Neuronal stem cell (in vitro differentiated cells): ENCODE measurements at regions not wholly inside any gene's neighbourhood (a gene's known extent, or its start where the extent isn't known, plus 50 kb on each side); places are given as distances from the start of the nearest gene placed in this dataset.
"Not testable (repeated sequence)": the region's sequence is repeated elsewhere in the genome, so short reads cannot be mapped to it uniquely, and the experiment has no call there.

Experiments
- DNase-seq: peaks from one replicate; pipeline ENCODE4 v3.0.0-alpha.2; 2013; ENCODE audit warnings: low spot score
- H2AFZ ChIP-seq: one replicate; pipeline ENCODE4 v1.6.1; 2013; ENCODE audit warnings: mild to moderate bottlenecking, low read length, inconsistent platforms
- H2AK5ac ChIP-seq: 2 replicates; pipeline ENCODE4 v1.6.1; 2013; ENCODE audit warnings: low read depth, mild to moderate bottlenecking, inconsistent platforms, low read length, moderate library complexity, mixed read lengths
- H2BK120ac ChIP-seq: 2 replicates; pipeline ENCODE4 v1.6.1; 2013; ENCODE audit warnings: low read depth, mild to moderate bottlenecking, inconsistent platforms, low read length, moderate library complexity, mixed read lengths
- H2BK12ac ChIP-seq: one replicate; pipeline ENCODE4 v1.6.1; 2013; ENCODE audit warnings: low read length, inconsistent platforms
- H2BK15ac ChIP-seq: 2 replicates; pipeline ENCODE4 v1.6.1; 2013; ENCODE audit warnings: mild to moderate bottlenecking, low read length, inconsistent platforms, mixed read lengths
- H2BK5ac ChIP-seq: one replicate; pipeline ENCODE4 v1.6.1; 2013; ENCODE audit warnings: inconsistent platforms, mild to moderate bottlenecking, low read length, moderate library complexity
- H3K14ac ChIP-seq: one replicate; pipeline ENCODE4 v1.6.1; 2013; ENCODE audit warnings: low read length, inconsistent platforms
- H3K18ac ChIP-seq: 2 replicates; pipeline ENCODE4 v1.6.1; 2013; ENCODE audit warnings: low read length, inconsistent platforms
- H3K23ac ChIP-seq: 2 replicates; pipeline ENCODE4 v1.6.1; 2013; ENCODE audit warnings: low read depth, mild to moderate bottlenecking, mixed read lengths, low read length, inconsistent platforms; ENCODE audit not compliant: poor library complexity
- H3K27ac ChIP-seq: replicated peaks from 3 replicates; pipeline ENCODE4 v1.5.1; 2013; ENCODE audit warnings: low read length, inconsistent platforms
- H3K27me3 ChIP-seq, 3 experiments: 2 replicates each; pipeline ENCODE4 v1.6.1; 2013; ENCODE audit warnings: low read length in 3 of 3, mild to moderate bottlenecking in 2 of 3, inconsistent platforms in 1 of 3, low read depth in 1 of 3, mixed read lengths in 1 of 3, moderate library complexity in 1 of 3; ENCODE audit not compliant: control insufficient read depth in 3 of 3, insufficient read depth in 3 of 3
- H3K36me3 ChIP-seq, 2 donors: replicated peaks in 1 of 2; 2 replicates each; pipeline ENCODE4 v1.6.1; 2013; ENCODE audit warnings: low read length in 2 of 2; ENCODE audit not compliant: control insufficient read depth in 2 of 2, insufficient read depth in 2 of 2
- H3K4ac ChIP-seq: 2 replicates; pipeline ENCODE4 v1.6.1; 2013; ENCODE audit warnings: inconsistent platforms, mild to moderate bottlenecking, low read length, moderate library complexity
- H3K4me1 ChIP-seq, 2 donors: 1 replicate in 1 of 2; 2 replicates in 1 of 2; pipeline ENCODE4 v1.6.1; 2013; ENCODE audit warnings: low read length in 2 of 2, low read depth in 1 of 2; ENCODE audit not compliant: control insufficient read depth in 2 of 2, insufficient read depth in 1 of 2
- H3K4me2 ChIP-seq: one replicate; pipeline ENCODE4 v1.6.1; 2013; ENCODE audit warnings: mild to moderate bottlenecking, low read length, inconsistent platforms; ENCODE audit not compliant: insufficient read depth, poor library complexity, severe bottlenecking
- H3K4me3 ChIP-seq, 2 donors: 2 replicates each; pipeline ENCODE4 v1.5.1; 2013; ENCODE audit warnings: low read length in 2 of 2, mild to moderate bottlenecking in 2 of 2, inconsistent platforms in 1 of 2, moderate library complexity in 1 of 2
- H3K79me1 ChIP-seq: one replicate; pipeline ENCODE4 v1.6.1; 2013; ENCODE audit warnings: low read depth, mild to moderate bottlenecking, inconsistent platforms, low read length, moderate library complexity
- H3K9ac ChIP-seq: one replicate; pipeline ENCODE4 v1.6.1; 2013; ENCODE audit warnings: mild to moderate bottlenecking, low read depth, low read length, inconsistent platforms; ENCODE audit not compliant: poor library complexity
- H3K9me3 ChIP-seq, 2 donors: replicated peaks in 1 of 2; 2 replicates each; pipeline versions ENCODE3 to v1.6.1; 2013; ENCODE audit warnings: low read length in 2 of 2, mild to moderate bottlenecking in 2 of 2, inconsistent platforms in 1 of 2, low read depth in 1 of 2, mixed read lengths in 1 of 2, moderate library complexity in 1 of 2; ENCODE audit not compliant: control insufficient read depth in 2 of 2, insufficient read depth in 1 of 2
- H4K8ac ChIP-seq: one replicate; pipeline ENCODE4 v1.6.1; 2013; ENCODE audit warnings: low read depth, mild to moderate bottlenecking, inconsistent platforms, low read length, moderate library complexity
- H4K91ac ChIP-seq: one replicate; pipeline ENCODE4 v1.6.1; 2013; ENCODE audit warnings: low read length, low read depth, mild to moderate bottlenecking, inconsistent platforms; ENCODE audit not compliant: poor library complexity
- WGBS, 2 donors: extraction: QIAGEN DNeasy Blood & Tissue Kit; methylation state at CpG; one replicate each; pipeline ENCODE4 v1.1.7; 2013; ENCODE audit warnings: missing lambda C conversion rate in 2 of 2, mixed read lengths in 1 of 2; ENCODE audit not compliant: insufficient read length in 2 of 2, insufficient replicate concordance in 1 of 2; ENCODE audit errors: extremely low coverage in 2 of 2; 5-methylcytosine and 5-hydroxymethylcytosine counted together

GRCh38 chr5:34217386-34217785 is 174.4 kb upstream of the C1QTNF3 start:
- H3K23ac ChIP-seq, DNase-seq, H3K79me1 ChIP-seq, H4K91ac ChIP-seq, H3K18ac ChIP-seq, H2BK12ac ChIP-seq, H3K4me3 ChIP-seq, H3K9me3 ChIP-seq, H3K27me3 ChIP-seq, H3K4me2 ChIP-seq, H3K4ac ChIP-seq, H4K8ac ChIP-seq, H2AK5ac ChIP-seq, H2BK120ac ChIP-seq, H2BK15ac ChIP-seq, H2AFZ ChIP-seq, H3K27ac ChIP-seq, H3K14ac ChIP-seq, H3K4me1 ChIP-seq, H2BK5ac ChIP-seq, H3K9ac ChIP-seq: not testable (repeated sequence)
- H3K36me3 ChIP-seq = peaks cover 0 to 17% of the 10 kb centered on the region in 2 donors
- WGBS, 2 donors = no CpG with 5 or more reads among the region's 1 CpG

- not testable (repeated sequence) for H3K23ac ChIP-seq
Measured at GRCh38 chr5:34221329-34222073, 178.5 kb upstream of the C1QTNF3 start.

GRCh38 chr5:34223158-34223557 is 180.1 kb upstream of the C1QTNF3 start:
- H3K9me3 ChIP-seq, H3K4me2 ChIP-seq: not testable (repeated sequence)

More at GRCh38 chr5:34221329-34222073, 178.5 kb upstream of the C1QTNF3 start:
- H3K14ac ChIP-seq, H3K27me3 ChIP-seq, H2AK5ac ChIP-seq, H3K4me2 ChIP-seq, H2BK120ac ChIP-seq, DNase-seq, H4K91ac ChIP-seq, H3K79me1 ChIP-seq, H3K27ac ChIP-seq, H2BK12ac ChIP-seq, H3K18ac ChIP-seq, H2AFZ ChIP-seq, H3K9me3 ChIP-seq, H3K9ac ChIP-seq, H2BK5ac ChIP-seq, H3K4me1 ChIP-seq, H3K4ac ChIP-seq, H3K4me3 ChIP-seq, H2BK15ac ChIP-seq, H4K8ac ChIP-seq: not testable (repeated sequence)
- WGBS, 2 donors = no CpG with 5 or more reads among the region's 3 CpGs
- peaks cover 0 to 10% of the 10 kb centered on the region in 2 donors for H3K36me3 ChIP-seq

GRCh38 chr5:34230402-34230801 is 187.4 kb upstream of the C1QTNF3 start:
- DNase-seq, H3K4me2 ChIP-seq, H4K8ac ChIP-seq, H3K27ac ChIP-seq, H2BK120ac ChIP-seq, H3K36me3 ChIP-seq, H2AK5ac ChIP-seq, H2AFZ ChIP-seq, H3K27me3 ChIP-seq, H3K23ac ChIP-seq, H2BK5ac ChIP-seq, H3K4ac ChIP-seq, H2BK12ac ChIP-seq, H3K4me3 ChIP-seq, H3K14ac ChIP-seq, H3K18ac ChIP-seq, H3K9ac ChIP-seq, H3K79me1 ChIP-seq, H3K4me1 ChIP-seq, H2BK15ac ChIP-seq, H4K91ac ChIP-seq, H3K9me3 ChIP-seq: not testable (repeated sequence)
- WGBS, 2 donors = no CpG with 5 or more reads among the region's 1 CpG

More at GRCh38 chr5:34223158-34223557, 180.1 kb upstream of the C1QTNF3 start:
- not testable (repeated sequence) for H2BK120ac ChIP-seq, H3K79me1 ChIP-seq, H2BK12ac ChIP-seq, H3K36me3 ChIP-seq, H4K91ac ChIP-seq, H3K27me3 ChIP-seq, H3K23ac ChIP-seq, H3K4ac ChIP-seq, H3K27ac ChIP-seq, H3K4me1 ChIP-seq, H4K8ac ChIP-seq, H3K4me3 ChIP-seq, H2AFZ ChIP-seq, H3K9ac ChIP-seq, H2BK5ac ChIP-seq, H2AK5ac ChIP-seq, DNase-seq, H3K18ac ChIP-seq, H2BK15ac ChIP-seq, H3K14ac ChIP-seq
- WGBS, 2 donors = no CpG with 5 or more reads among the region's 3 CpGs
